ENCODE measurements at regions not wholly inside any gene's neighbourhood (a gene's known extent, or its start where the extent isn't known, plus 50 kb on each side); places are given as distances from the start of the nearest gene placed in this dataset.

- Histone ChIP-seq H3K27me3 (ENCODE audit: insufficient read depth, low read length) (no peaks in the 10 kb centered on the region), H3K79me2 (ENCODE audit: insufficient read depth, low read length) (no peaks in the 10 kb centered on the region), H3K79me1 (ENCODE audit: insufficient read depth, low read depth, low read length, poor library complexity, severe bottlenecking) (no peaks in the 10 kb centered on the region), H2BK5ac (ENCODE audit: insufficient read length, low read length) (no peak overlapping the region), H3K4me2 (ENCODE audit: insufficient read depth, insufficient read length, low read length) (no peak overlapping the region), H3K23me2 (ENCODE audit: insufficient read length, low read depth, low read length, poor library complexity, severe bottlenecking) (no peaks in the 10 kb centered on the region), H4K91ac (ENCODE audit: insufficient read length, low read depth, low read length) (no peak overlapping the region), H3K4me1 (ENCODE audit: insufficient read depth, low read length) (no peaks in the 10 kb centered on the region), H3K4ac (ENCODE audit: low read depth, low read length) (no peak overlapping the region), H4K20me1 (ENCODE audit: control insufficient read depth, insufficient read depth, insufficient read length) (no peaks in the 10 kb centered on the region), H3K18ac (ENCODE audit: insufficient read length, low read depth, low read length) (no peak overlapping the region), H3K9ac (ENCODE audit: extremely low read depth, insufficient read length, low read length) (no peak overlapping the region), H3T11ph (ENCODE audit: low read length) (no peak overlapping the region), H3K27ac (ENCODE audit: insufficient read length, low read depth, low read length) (no peak overlapping the region), H4K8ac (replicated peaks; ENCODE audit: insufficient read length, low read depth, low read length) (no peak overlapping the region), H3K9me3 (ENCODE audit: control insufficient read depth, low read depth, low read length) (no peaks in the 10 kb centered on the region), H2BK12ac (ENCODE audit: insufficient read length, low read depth, low read length) (no peak overlapping the region), H2AK5ac (ENCODE audit: insufficient read length, low read length) (no peak overlapping the region), H3K23ac (ENCODE audit: insufficient read length, low read depth, low read length) (no peak overlapping the region), H3K14ac (ENCODE audit: insufficient read depth, low read length) (no peak overlapping the region), H2AFZ (ENCODE audit: low read length) (no peak overlapping the region), H2BK15ac (ENCODE audit: low read depth, low read length) (no peak overlapping the region), H2BK120ac (ENCODE audit: low read depth, low read length, poor library complexity, severe bottlenecking) (no peak overlapping the region), H3K56ac (ENCODE audit: insufficient read length, low read depth, low read length) (no peak overlapping the region), H4K5ac (ENCODE audit: insufficient read length, low read depth, low read length) (no peak overlapping the region), H2BK20ac (ENCODE audit: low read depth, low read length, poor library complexity, severe bottlenecking) (no peak overlapping the region)
- no peaks in the 10 kb centered on the region for H3K27me3 Mint-ChIP-seq (ENCODE audit: low read depth)
- H3K4me1 Mint-ChIP-seq, result no peaks in the 10 kb centered on the region
- H3K4me3 Mint-ChIP-seq, result no peak overlapping the region
- H3K36me3 Mint-ChIP-seq (ENCODE audit: insufficient read depth in 1 of 3, low read depth in 3 of 3), result no peaks in the 10 kb centered on the region; a peak in 1 of 7 replicates
- TF ChIP-seq CTCF (conservative IDR thresholded peaks at IDR 0.05), result no peak
- DNase-seq, result no peak
- no CpG with 5 or more reads among the region's 3 CpGs for WGBS (ENCODE audit: extremely low coverage, insufficient read length, low lambda C conversion rate)
- no peak overlapping the region for H3K27ac Mint-ChIP-seq
- no peaks in the 10 kb centered on the region for H3K9me3 Mint-ChIP-seq
Measured at GRCh38 chr15:37777006-37777405, 157.4 kb upstream of the TMCO5A start.
